Amygdala (tissue), 56 donors: ENCODE measurements at regions not wholly inside any gene's neighbourhood (a gene's known extent, or its start where the extent isn't known, plus 50 kb on each side); places are given as distances from the start of the nearest gene placed in this dataset.

Experiments used
- DNase-seq, 56 donors: peaks; one replicate each; lab custom pipeline; 2025; lab: John Stamatoyannopoulos, UW

DNA sequence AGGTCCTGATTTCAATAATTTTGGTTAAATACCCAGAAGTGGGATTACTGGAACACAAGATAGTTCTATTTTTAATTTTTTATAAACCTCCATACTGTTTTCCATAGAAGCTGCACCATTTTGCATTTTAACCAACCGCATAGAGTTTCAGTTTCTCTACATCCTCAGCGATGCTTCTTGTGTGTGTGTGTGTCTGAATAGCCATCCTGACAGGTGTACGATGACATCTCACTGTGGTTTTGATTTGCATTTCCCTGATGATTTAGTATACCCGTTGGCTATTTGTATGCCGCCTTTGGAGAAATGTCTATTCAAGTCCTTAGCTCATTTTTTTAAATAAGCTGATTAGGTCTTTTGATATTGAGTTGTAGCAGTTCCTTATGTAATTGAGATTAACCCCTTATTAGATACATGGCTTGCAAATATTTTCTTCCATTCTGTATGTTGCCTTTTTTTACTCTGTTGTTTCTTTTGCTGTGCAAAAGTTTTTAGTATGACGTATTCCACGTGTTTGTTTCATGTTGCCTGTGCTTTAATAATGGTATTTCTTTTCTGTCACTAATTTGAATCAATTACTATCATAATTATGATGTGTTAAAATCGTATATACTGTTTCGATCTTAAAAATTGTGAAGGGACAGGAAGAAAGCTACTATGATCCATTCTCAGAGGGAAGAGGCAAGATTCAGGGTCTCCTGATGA lies 227.2 kb upstream of the MON1B start:
- no peak for DNase-seq

DNA sequence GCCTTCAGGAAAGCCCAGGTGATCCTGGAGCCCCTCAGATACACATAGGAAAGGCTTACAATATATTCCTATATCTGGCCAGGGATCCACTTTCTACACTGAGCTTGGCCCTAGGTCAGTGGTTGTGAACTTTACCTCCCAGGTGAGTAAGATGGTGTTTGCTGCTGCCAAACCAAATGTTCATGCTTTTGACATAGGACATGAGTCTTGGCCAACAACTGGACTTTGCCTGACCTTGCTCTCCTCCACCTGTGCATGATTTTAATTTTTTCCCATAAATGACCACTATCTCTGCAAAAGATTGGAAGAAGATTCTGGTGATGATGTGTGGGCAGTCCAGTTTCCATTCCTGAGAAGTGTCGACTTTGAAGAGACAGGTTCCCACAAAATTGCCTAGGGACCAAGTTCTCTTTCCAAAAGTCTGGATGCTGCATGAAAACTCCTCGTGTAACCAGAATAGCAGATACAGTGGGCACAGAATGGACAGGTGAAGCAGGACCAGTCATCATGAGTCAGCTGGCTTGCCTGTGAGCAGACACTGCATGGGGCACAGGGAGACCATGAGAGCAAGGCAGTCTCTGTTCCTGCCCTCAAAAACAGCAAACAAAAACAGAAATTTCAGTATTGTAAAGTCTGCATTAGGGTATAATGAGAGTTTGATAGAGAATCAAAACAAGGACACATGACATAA lies 226.4 kb upstream of the MON1B start:
- no peak for DNase-seq

GRCh38 chr16:76970087-76970744 lies 220.8 kb upstream of the MON1B start:
- no peak for DNase-seq

- DNase-seq = no peak
These were observed 220.3 kb upstream of the MON1B start for GRCh38 chr16:76970745-76971099.

GRCh38 chr16:76976101-76976500 lies 214.9 kb upstream of the MON1B start:
- DNase-seq = no peak

DNA sequence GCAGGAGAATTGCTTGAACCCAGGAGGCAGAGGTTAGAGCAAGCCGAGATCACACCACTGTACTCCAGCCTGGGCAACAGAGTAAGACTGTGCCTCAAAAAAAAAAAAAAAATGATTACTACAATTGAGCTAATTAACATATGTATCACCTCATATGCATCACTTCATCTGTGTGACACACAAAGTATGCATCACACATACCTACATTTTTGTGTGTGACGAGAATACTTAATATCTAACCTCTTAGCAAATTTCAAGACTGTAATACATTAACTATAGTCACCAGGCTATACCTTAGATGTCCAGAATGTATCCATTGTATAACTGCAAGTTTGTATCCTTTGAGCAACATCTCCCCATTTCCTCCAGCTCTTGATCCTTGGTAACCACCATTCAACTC lies 214.2 kb upstream of the MON1B start:
- DNase-seq = no peak

DNA sequence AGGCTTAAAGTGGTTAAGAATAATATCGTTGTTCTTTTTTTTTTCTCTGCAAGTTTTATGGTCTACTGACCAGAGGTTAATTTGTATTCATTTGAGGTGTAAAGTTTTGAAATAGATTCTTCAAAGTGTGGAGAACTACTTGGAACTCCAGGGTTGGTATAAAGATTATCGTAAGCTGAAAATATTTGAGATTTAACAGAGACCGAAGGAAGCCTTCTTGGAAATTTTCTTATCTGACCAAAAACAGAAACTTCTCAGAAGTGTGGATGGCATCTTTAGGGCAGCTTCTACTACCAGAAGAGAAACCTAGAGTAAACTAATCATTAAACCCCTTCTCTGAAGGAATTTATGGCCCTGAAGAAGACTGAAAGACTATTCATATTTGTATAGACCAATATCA lies 206.8 kb upstream of the MON1B start:
- no peak for DNase-seq

DNA sequence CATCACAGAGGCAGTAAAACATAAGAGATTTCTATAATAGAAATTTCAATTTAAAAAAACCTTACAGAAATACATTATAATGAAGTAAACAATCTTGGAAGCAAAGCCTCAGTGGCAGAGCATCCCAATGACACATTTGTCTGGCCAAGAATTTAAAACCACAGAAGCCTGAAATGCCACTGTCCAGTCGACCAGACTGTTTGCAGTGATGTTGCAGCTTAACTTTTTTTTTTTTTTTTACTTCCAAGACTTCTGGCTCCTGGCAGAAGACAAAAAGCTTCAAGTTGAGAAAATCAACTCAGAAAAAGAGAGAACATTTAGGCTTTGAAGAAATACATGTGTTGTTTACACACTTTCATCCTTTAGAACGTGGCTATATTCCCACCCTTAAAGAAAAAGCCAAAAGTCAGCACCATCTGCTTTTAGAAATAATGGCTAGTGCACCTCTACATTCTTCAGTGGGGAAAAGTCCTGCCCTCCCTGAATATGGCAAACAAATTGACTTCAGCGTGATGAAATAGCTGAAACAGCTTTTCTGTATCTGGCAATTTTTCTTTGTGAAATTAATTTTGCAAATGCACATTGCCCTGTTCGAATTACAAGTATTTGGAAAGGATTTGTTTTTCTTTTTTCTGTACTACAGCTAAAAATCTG lies 205.5 kb upstream of the MON1B start:
- no peak for DNase-seq

DNA sequence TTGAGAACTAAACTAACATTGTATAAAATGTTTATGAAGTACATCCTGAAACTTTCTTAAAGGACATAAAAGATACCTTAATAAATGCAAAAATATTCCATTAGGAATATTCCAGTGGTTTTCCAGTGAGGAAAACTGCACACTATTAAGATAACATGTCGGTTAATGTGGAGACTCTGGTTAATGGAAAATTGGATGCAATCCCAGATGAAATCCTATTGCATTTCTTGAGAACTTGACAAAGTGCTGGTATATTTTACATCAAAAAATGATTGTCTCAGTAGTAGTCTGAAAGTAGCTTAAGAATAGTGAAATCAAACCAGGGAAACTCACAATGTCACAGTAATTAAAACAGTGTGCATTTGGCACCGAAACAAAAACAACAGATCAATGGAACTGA lies 202.5 kb upstream of the MON1B start:
- DNase-seq = no peak

DNA sequence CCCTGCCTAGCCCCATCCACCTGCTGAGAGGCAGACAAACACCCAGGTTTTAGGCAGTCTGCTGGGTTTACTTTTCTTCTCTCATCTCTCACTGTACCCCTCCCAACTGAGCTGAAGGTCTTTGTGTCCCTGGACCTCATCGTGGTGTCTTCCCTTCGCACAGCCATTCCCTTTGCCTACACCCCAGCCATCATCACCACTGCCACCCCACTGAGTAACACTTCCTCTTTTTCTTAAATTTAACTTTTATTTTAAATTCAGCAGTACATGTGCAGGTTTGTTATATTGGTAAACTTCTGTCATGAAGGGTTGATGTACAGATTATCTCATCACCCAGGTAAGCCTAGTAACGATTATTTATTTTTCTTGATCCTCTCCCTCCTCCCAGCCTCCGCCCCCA lies 188.3 kb upstream of the MON1B start:
- no peak for DNase-seq

DNA sequence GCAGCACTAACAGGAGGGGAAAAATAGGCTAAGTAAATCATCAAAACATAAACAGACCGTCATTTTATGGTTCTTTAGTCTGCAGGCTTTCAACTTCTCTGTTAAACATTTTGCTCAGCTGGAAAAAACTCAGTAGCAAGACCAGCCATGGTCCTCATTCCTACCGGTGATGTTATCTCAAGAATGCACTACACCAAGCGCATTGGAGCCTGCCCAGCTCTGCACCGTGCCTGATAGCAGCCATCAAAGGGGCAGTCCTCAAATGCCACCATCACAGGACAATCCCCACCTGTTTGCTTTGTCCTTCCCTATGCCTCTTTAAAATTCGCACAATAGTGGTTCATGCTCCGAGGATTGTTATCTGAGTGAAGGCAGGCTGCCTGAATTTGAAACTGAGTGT lies 181.5 kb upstream of the MON1B start:
- DNase-seq = no peak

DNA sequence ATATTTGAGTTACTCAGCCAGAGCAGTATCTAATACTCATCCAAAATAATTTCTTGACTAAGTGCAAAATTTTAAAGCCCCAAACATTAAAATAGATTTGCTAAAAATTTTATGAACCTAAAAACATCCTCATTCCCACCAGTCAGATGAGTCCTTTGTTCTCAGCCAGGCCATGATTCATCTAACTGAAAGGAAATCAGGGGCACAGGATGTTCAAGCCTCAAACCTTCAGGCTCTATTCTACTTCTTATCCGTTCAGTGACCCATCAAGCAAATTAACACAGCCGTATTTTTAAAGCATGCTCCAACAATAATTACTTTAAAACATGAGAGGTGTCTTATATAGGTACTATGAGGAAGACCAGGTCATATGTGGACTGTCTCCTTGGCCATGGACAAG lies 176.5 kb upstream of the MON1B start:
- no peak for DNase-seq

DNA sequence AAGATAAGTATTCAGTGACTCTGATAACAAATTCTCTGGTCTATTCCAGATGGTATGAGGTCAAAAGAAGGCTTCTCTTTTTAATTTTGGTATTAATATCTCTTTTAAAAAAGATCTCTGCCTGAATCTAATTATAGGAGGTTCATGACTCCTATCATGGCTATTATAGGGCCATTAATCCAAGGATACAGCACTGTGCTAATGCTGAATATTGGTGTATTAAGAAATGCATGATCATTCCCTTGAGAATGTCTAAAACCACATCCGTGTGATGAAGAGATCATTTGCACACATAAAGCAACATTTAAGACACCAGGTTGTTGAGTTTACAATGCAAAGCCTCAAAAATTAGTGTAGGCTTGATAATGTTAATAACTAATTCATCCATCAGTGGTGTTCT lies 160.4 kb upstream of the MON1B start:
- DNase-seq = no peak

GRCh38 chr16:77033516-77033915 lies 157.5 kb upstream of the MON1B start:
- DNase-seq = no peak

- DNase-seq = no peak
These were observed 155.6 kb upstream of the MON1B start for GRCh38 chr16:77035361-77035760.

- DNase-seq = no peak
These were observed 153.2 kb upstream of the MON1B start for GRCh38 chr16:77037696-77038347.

- DNase-seq = no peak
These were observed 149.5 kb upstream of the MON1B start for GRCh38 chr16:77041468-77041867.

DNA sequence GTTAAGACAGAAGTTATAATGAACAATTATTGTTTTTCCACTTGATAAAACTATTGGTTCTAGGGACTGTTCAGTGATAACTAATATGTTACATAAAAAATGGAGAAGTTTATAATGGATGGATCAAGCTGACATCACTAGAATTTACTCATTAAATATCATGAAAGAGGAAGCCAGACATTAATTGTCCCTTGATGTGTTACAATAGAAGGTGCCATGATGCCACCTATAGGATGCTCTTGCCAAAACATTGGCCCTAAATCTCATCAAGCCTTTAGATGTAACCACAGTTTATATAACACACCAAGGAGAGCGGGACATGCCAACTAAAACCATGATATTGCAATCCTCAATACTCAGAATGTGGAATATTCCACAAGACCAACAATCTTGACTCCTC lies 147.9 kb upstream of the MON1B start:
- no peak for DNase-seq

- no peak for DNase-seq
These were observed 144.8 kb upstream of the MON1B start for GRCh38 chr16:77046206-77046605.

DNA sequence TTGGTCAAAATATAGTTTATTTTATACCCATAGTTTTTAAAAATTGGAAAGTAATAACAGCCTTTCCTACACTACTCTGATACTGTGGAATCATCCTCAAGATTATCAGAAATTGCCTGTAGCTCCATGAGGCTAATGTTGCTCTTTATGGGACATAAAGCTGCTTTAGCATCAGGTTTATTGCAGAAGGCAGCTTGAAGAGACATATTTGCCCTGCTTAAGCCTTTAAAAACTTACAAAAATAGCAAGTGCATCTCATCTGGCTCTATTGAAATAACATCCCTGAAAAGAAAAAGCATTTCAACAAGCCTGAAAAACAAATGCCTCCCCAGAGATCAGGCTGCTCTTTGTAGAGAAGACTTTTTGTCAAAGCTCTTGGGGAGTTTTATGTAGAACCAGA lies 142.9 kb upstream of the MON1B start:
- no peak for DNase-seq

GRCh38 chr16:77049577-77049976 lies 141.4 kb upstream of the MON1B start:
- DNase-seq = no peak
